H1 (cell line): ENCODE measurements at regions not wholly inside any gene's neighbourhood (a gene's known extent, or its start where the extent isn't known, plus 50 kb on each side); places are given as distances from the start of the nearest gene placed in this dataset.

Source experiments
- CTCF ChIA-PET: fragments of 300-600 bp; sonication (Branson Sonifier 250); formaldehyde crosslinking; loops from one replicate; lab custom pipeline; 2021; ENCODE audit not compliant: partially characterized antibody; lab: Charles Lee
- POLR2A ChIA-PET: fragments of 300-600 bp; sonication (Branson Sonifier 250); formaldehyde crosslinking; loops from one replicate; lab custom pipeline; 2021; ENCODE audit warnings: inconsistent platforms; ENCODE audit not compliant: partially characterized antibody; lab: Charles Lee
- DNase-seq, 2 experiments: peaks; one replicate each; pipeline versions ENCODE4 v3.0.0 to v3.0.0-alpha.2; 2010 to 2022; ENCODE audit warnings: low spot score in 2 of 2, low read depth in 1 of 2, mixed read lengths in 1 of 2
- FAIRE-seq: peaks from 2 replicates; lab custom pipeline; 2011; peaks lifted over from hg19 to GRCh38; lab: Jason Lieb, UNC
- H2AFZ ChIP-seq: 2 replicates; pipeline ENCODE4 v1.8.1; 2012; ENCODE audit warnings: low read length, inconsistent platforms
- H2AK5ac ChIP-seq: 2 replicates; pipeline ENCODE4 v1.6.1; 2013; ENCODE audit warnings: low read depth, low read length
- H2BK120ac ChIP-seq: replicated peaks from 2 replicates; pipeline ENCODE3; 2013; ENCODE audit warnings: low read depth, low read length, inconsistent platforms
- H2BK12ac ChIP-seq: 2 replicates; pipeline ENCODE4 v1.6.1; 2013; ENCODE audit warnings: low read depth, low read length
- H2BK15ac ChIP-seq: 2 replicates; pipeline ENCODE4 v1.6.1; 2013; ENCODE audit warnings: low read length
- H2BK20ac ChIP-seq: 2 replicates; pipeline ENCODE4 v1.6.1; 2013; ENCODE audit warnings: low read length
- H2BK5ac ChIP-seq: 2 replicates; pipeline ENCODE4 v1.6.1; 2013; ENCODE audit warnings: low read depth, low read length
- H3K14ac ChIP-seq: 2 replicates; pipeline ENCODE4 v1.6.1; 2013; ENCODE audit warnings: inconsistent platforms; ENCODE audit not compliant: insufficient read length
- H3K18ac ChIP-seq: 2 replicates; pipeline ENCODE4 v1.6.1; 2013; ENCODE audit warnings: low read length; ENCODE audit errors: extremely low read depth
- H3K23ac ChIP-seq: 2 replicates; pipeline ENCODE4 v1.6.1; 2013; ENCODE audit warnings: inconsistent platforms; ENCODE audit not compliant: insufficient read length
- H3K23me2 ChIP-seq: 2 replicates; pipeline ENCODE4 v1.6.1; 2013; ENCODE audit warnings: low read depth, low read length
- H3K27ac ChIP-seq: 2 replicates; pipeline ENCODE4 v1.6.1; 2011; ENCODE audit warnings: low read depth, low read length, inconsistent platforms
- H3K27me3 ChIP-seq, 4 experiments: replicated peaks in 1 of 4; 1 replicate in 1 of 4; 2 replicates in 3 of 4; pipeline versions ENCODE4 v1.6.1 to v1.8.1; 2011 to 2013; ENCODE audit warnings: low read length in 3 of 4, mild to moderate bottlenecking in 3 of 4, inconsistent platforms in 2 of 4, mixed read lengths in 2 of 4, moderate library complexity in 1 of 4; ENCODE audit not compliant: control insufficient read depth in 3 of 4, insufficient read depth in 3 of 4; ENCODE audit errors: extremely low read depth in 1 of 4
- H3K36me3 ChIP-seq, 4 experiments: 2 replicates each; pipeline versions ENCODE4 v1.6.1 to v1.8.1; 2011 to 2013; ENCODE audit warnings: mild to moderate bottlenecking in 4 of 4, low read length in 3 of 4, moderate library complexity in 2 of 4, control low read depth in 1 of 4, inconsistent platforms in 1 of 4; ENCODE audit not compliant: insufficient read depth in 4 of 4, control insufficient read depth in 2 of 4
- H3K4ac ChIP-seq: replicated peaks from 2 replicates; pipeline ENCODE3; 2013; ENCODE audit warnings: low read length, low read depth, mixed read lengths, inconsistent platforms; ENCODE audit not compliant: insufficient read length
- H3K4me1 ChIP-seq, 4 experiments: replicated peaks in 1 of 4; 1 replicate in 1 of 4; 2 replicates in 3 of 4; pipeline versions ENCODE4 v1.6.1 to v1.8.1; 2011 to 2013; ENCODE audit warnings: low read length in 3 of 4, inconsistent platforms in 2 of 4, mixed read lengths in 1 of 4; ENCODE audit not compliant: insufficient read depth in 4 of 4, control insufficient read depth in 3 of 4
- H3K4me2 ChIP-seq, 2 experiments: 2 replicates each; pipeline versions ENCODE4 v1.6.1 to v1.8.1; 2011 to 2013; ENCODE audit warnings: low read depth in 2 of 2, low read length in 2 of 2, control low read depth in 1 of 2, inconsistent platforms in 1 of 2, mild to moderate bottlenecking in 1 of 2; ENCODE audit not compliant: insufficient read depth in 1 of 2
- H3K4me3 ChIP-seq, 4 experiments: fragments of 200-600, 300-600 bp in 1 of 4; sonication (generic), shearing (Covaris generic), sonication (Bioruptor Twin) in 1 of 4; 2 replicates each; pipeline versions ENCODE4 v1.5.1 to v1.8.1; 2011 to 2016; ENCODE audit warnings: low read length in 4 of 4, low read depth in 3 of 4, control low read depth in 2 of 4, inconsistent platforms in 2 of 4, mild to moderate bottlenecking in 2 of 4, mixed read lengths in 1 of 4, moderate library complexity in 1 of 4; ENCODE audit not compliant: insufficient read depth in 2 of 4; ENCODE audit errors: extremely low read depth in 1 of 4
- H3K56ac ChIP-seq: replicated peaks from 2 replicates; pipeline ENCODE3; 2013; ENCODE audit warnings: low read depth, mild to moderate bottlenecking, mixed read lengths, low read length, inconsistent platforms; ENCODE audit not compliant: insufficient read length
- H3K79me1 ChIP-seq: 2 replicates; pipeline ENCODE4 v1.6.1; 2013; ENCODE audit warnings: low read depth, low read length, control low read depth
- H3K79me2 ChIP-seq, 2 experiments: 2 replicates each; pipeline versions ENCODE4 v1.6.1 to v1.8.1; 2012 to 2013; ENCODE audit warnings: low read length in 2 of 2, mild to moderate bottlenecking in 2 of 2, inconsistent platforms in 1 of 2; ENCODE audit not compliant: insufficient read depth in 2 of 2, control insufficient read depth in 1 of 2
- H3K9ac ChIP-seq, 4 experiments: replicated peaks in 1 of 4; 1 replicate in 1 of 4; 2 replicates in 3 of 4; pipeline versions ENCODE4 v1.6.1 to v1.8.1; 2011 to 2013; ENCODE audit warnings: low read depth in 3 of 4, low read length in 3 of 4, control low read depth in 2 of 4, mild to moderate bottlenecking in 2 of 4, moderate library complexity in 2 of 4, inconsistent platforms in 1 of 4; ENCODE audit errors: extremely low read depth in 1 of 4
- H3K9me3 ChIP-seq, 2 experiments: 2 replicates each; pipeline versions ENCODE4 v1.6.1 to v1.8.1; 2012 to 2013; ENCODE audit warnings: mild to moderate bottlenecking in 2 of 2, moderate library complexity in 2 of 2, control low read depth in 1 of 2, inconsistent platforms in 1 of 2, low read depth in 1 of 2, low read length in 1 of 2, mixed read lengths in 1 of 2; ENCODE audit not compliant: insufficient read depth in 2 of 2
- H4K20me1 ChIP-seq, 2 experiments: replicated peaks in 1 of 2; 2 replicates each; pipeline versions ENCODE3 to v1.8.1; 2011 to 2013; ENCODE audit warnings: inconsistent platforms in 2 of 2, low read length in 2 of 2, mild to moderate bottlenecking in 1 of 2; ENCODE audit not compliant: insufficient read depth in 2 of 2, control insufficient read depth in 1 of 2
- H4K5ac ChIP-seq: 2 replicates; pipeline ENCODE4 v1.6.1; 2013; ENCODE audit warnings: low read length, low read depth, mixed read lengths, inconsistent platforms; ENCODE audit not compliant: insufficient read length
- H4K8ac ChIP-seq: 2 replicates; pipeline ENCODE4 v1.8.0; 2013; ENCODE audit warnings: mild to moderate bottlenecking, moderate library complexity, low read length, inconsistent platforms; ENCODE audit not compliant: insufficient read depth; ENCODE audit errors: extremely low read depth
- H4K91ac ChIP-seq: replicated peaks from 2 replicates; pipeline ENCODE3; 2013; ENCODE audit warnings: low read length, mixed read lengths, inconsistent platforms; ENCODE audit not compliant: insufficient read length
- ATF2 ChIP-seq: IDR thresholded peaks from 2 replicates; pipeline ENCODE4 v1.6.1; 2012; ENCODE audit warnings: low read length, inconsistent platforms
- CTCF ChIP-seq, 3 experiments: IDR thresholded peaks; 1 replicate in 2 of 3; 2 replicates in 1 of 3; pipeline versions ENCODE4 v1.5.1 to v1.6.1; 2011; ENCODE audit warnings: low read length in 3 of 3, mild to moderate bottlenecking in 3 of 3, inconsistent platforms in 2 of 3, low read depth in 1 of 3, moderate library complexity in 1 of 3; ENCODE audit not compliant: insufficient read depth in 1 of 3; ENCODE audit errors: control extremely low read depth in 1 of 3
- HDAC6 ChIP-seq: IDR thresholded peaks from one replicate; pipeline ENCODE4 v1.7.1; 2012; ENCODE audit warnings: low read depth, mild to moderate bottlenecking, inconsistent platforms, low read length, moderate library complexity
- PHF8 ChIP-seq: fragments of 200-600 bp; sonication (generic); conservative IDR thresholded peaks from 2 replicates; pipeline ENCODE4 v1.7.1; 2012; ENCODE audit warnings: low read depth, mild to moderate bottlenecking, inconsistent platforms, low read length, moderate library complexity
- SP2 ChIP-seq: IDR thresholded peaks from 2 replicates; pipeline ENCODE4 v1.6.1; 2012; ENCODE audit warnings: mild to moderate bottlenecking, low read length, inconsistent platforms
- YY1 ChIP-seq: IDR thresholded peaks from 2 replicates; pipeline ENCODE4 v1.6.1; 2011; ENCODE audit warnings: low read depth, mild to moderate bottlenecking, low read length
- WGBS, 2 experiments: shearing (Covaris generic) in 1 of 2; methylation state at CpG; one replicate each; pipeline versions ENCODE4 v1.1.6 to v1.1.7; 2013 to 2015; ENCODE audit warnings: low lambda C conversion rate in 2 of 2, mixed read lengths in 2 of 2, inconsistent platforms in 1 of 2, low coverage in 1 of 2, missing lambda C conversion rate in 1 of 2; ENCODE audit not compliant: insufficient replicate concordance in 2 of 2, insufficient coverage in 1 of 2, insufficient read length in 1 of 2; ENCODE audit errors: extremely low coverage in 1 of 2, missing lambda C conversion rate in 1 of 2; 5-methylcytosine and 5-hydroxymethylcytosine counted together

GRCh38 chr1:41995441-41996130 is 76.9 kb upstream of the HIVEP3 start:
- Histone ChIP-seq H2BK12ac (no peak overlapping the region), H3K4me2 (no peak overlapping the region), H3K4me1 (no peaks in the 10 kb centered on the region), H2AFZ (no peak overlapping the region), H3K9ac (no peak overlapping the region), H4K5ac (no peak overlapping the region), H4K8ac (no peak overlapping the region), H4K20me1 (no peaks in the 10 kb centered on the region), H3K4me3 (no peak overlapping the region), H3K23ac (no peak overlapping the region), H3K79me1 (no peaks in the 10 kb centered on the region), H3K56ac (no peak overlapping the region), H3K27ac (no peak overlapping the region), H2BK15ac (no peak overlapping the region), H3K36me3 (no peaks in the 10 kb centered on the region), H3K9me3 (no peaks in the 10 kb centered on the region), H2BK120ac (no peak overlapping the region), H2BK5ac (no peak overlapping the region), H3K14ac (no peak overlapping the region), H4K91ac (no peak overlapping the region), H3K23me2 (no peaks in the 10 kb centered on the region), H3K79me2 (no peaks in the 10 kb centered on the region), H3K27me3 (no peaks in the 10 kb centered on the region), H3K4ac (no peak overlapping the region), H2AK5ac (no peak overlapping the region), H3K18ac (no peak overlapping the region), H2BK20ac (no peak overlapping the region)
- TF ChIP-seq PHF8 (no peak), SP2 (no peak), HDAC6 (no peak), YY1 (no peak), CTCF (IDR thresholded peaks at IDR 0.05; ENCODE audit: control extremely low read depth in 1 of 3, insufficient read depth in 1 of 3, low read depth in 1 of 3, low read length in 3 of 3) (no peak), ATF2 (no peak)
- ChIA-PET POLR2A (no interaction called here), CTCF (no interaction called here)
- WGBS, 2 experiments, result 100% methylated on average over 1 of the region's 1 CpG; no CpG with 5 or more reads in 1 of the 2 experiments
- no peak for FAIRE-seq
- DNase-seq, result no peak
